ENCODE measurements at regions not wholly inside any gene's neighbourhood (a gene's known extent, or its start where the extent isn't known, plus 50 kb on each side); places are given as distances from the start of the nearest gene placed in this dataset.

- H2AFZ ChIP-seq (ENCODE audit: low read length) = no peak overlapping the region
- peaks cover 5% of the 10 kb centered on the region for H3K4me1 ChIP-seq (ENCODE audit: insufficient read depth, low read length, poor library complexity, severe bottlenecking)
- TF ChIP-seq EZH2phosphoT487 (IDR thresholded peaks at IDR 0.05; ENCODE audit: borderline replicate concordance) (no peak), CTCF (conservative IDR thresholded peaks at IDR 0.05; ENCODE audit: low read length) (no peak)
- no peak overlapping the region for H3K4me3 ChIP-seq (ENCODE audit: low read length, poor library complexity, severe bottlenecking)
- no peaks in the 10 kb centered on the region for H3K9me3 ChIP-seq (ENCODE audit: insufficient read depth, low read depth, low read length)
- H3K27me3 ChIP-seq (ENCODE audit: insufficient read depth, low read length, poor library complexity, severe bottlenecking) = no peaks in the 10 kb centered on the region
- no peaks in the 10 kb centered on the region for H3K9me2 ChIP-seq (replicated peaks; ENCODE audit: low read depth, low read length)
- no peak overlapping the region for H3K9ac ChIP-seq (ENCODE audit: low read depth, low read length, poor library complexity, severe bottlenecking)
- H4K20me1 ChIP-seq (ENCODE audit: insufficient read depth, low read length, poor library complexity, severe bottlenecking) = no peaks in the 10 kb centered on the region
- no peaks in the 10 kb centered on the region for H3F3A ChIP-seq (ENCODE audit: low read depth)
- no peaks in the 10 kb centered on the region for H3K36me3 ChIP-seq (ENCODE audit: insufficient read depth, low read length)
- H3K79me2 ChIP-seq (ENCODE audit: insufficient read depth, low read length) = no peaks in the 10 kb centered on the region
- no peak overlapping the region for H3K4me2 ChIP-seq (ENCODE audit: low read depth, low read length, poor library complexity, severe bottlenecking)
Measured at GRCh38 chr10:43857931-43858315, 209.2 kb upstream of the ZNF32 start.

GRCh38 chr10:43857206-43857930 lies 208.7 kb upstream of the ZNF32 start:
- Histone ChIP-seq H3K9me3 (ENCODE audit: insufficient read depth, low read depth, low read length) (no peaks in the 10 kb centered on the region), H3K9me2 (replicated peaks; ENCODE audit: low read depth, low read length) (no peaks in the 10 kb centered on the region), H3F3A (ENCODE audit: low read depth) (no peaks in the 10 kb centered on the region), H2AFZ (ENCODE audit: low read length) (no peak overlapping the region), H3K4me2 (ENCODE audit: low read depth, low read length, poor library complexity, severe bottlenecking) (no peak overlapping the region), H3K79me2 (ENCODE audit: insufficient read depth, low read length) (no peaks in the 10 kb centered on the region), H4K20me1 (ENCODE audit: insufficient read depth, low read length, poor library complexity, severe bottlenecking) (no peaks in the 10 kb centered on the region), H3K4me3 (ENCODE audit: low read length, poor library complexity, severe bottlenecking) (no peak overlapping the region), H3K9ac (ENCODE audit: low read depth, low read length, poor library complexity, severe bottlenecking) (no peak overlapping the region), H3K4me1 (ENCODE audit: insufficient read depth, low read length, poor library complexity, severe bottlenecking) (peaks cover 5% of the 10 kb centered on the region), H3K27me3 (ENCODE audit: insufficient read depth, low read length, poor library complexity, severe bottlenecking) (no peaks in the 10 kb centered on the region), H3K36me3 (ENCODE audit: insufficient read depth, low read length) (no peaks in the 10 kb centered on the region)
- TF ChIP-seq CTCF (conservative IDR thresholded peaks at IDR 0.05; ENCODE audit: low read length) (no peak), EZH2phosphoT487 (IDR thresholded peaks at IDR 0.05; ENCODE audit: borderline replicate concordance) (no peak)

GRCh38 chr10:43856299-43856698 lies 207.6 kb upstream of the ZNF32 start:
- Histone ChIP-seq H3K9ac (ENCODE audit: low read depth, low read length, poor library complexity, severe bottlenecking) (no peak overlapping the region), H3K79me2 (ENCODE audit: insufficient read depth, low read length) (no peaks in the 10 kb centered on the region), H3K36me3 (ENCODE audit: insufficient read depth, low read length) (no peaks in the 10 kb centered on the region), H2AFZ (ENCODE audit: low read length) (no peak overlapping the region), H3K27me3 (ENCODE audit: insufficient read depth, low read length, poor library complexity, severe bottlenecking) (no peaks in the 10 kb centered on the region), H3K4me1 (ENCODE audit: insufficient read depth, low read length, poor library complexity, severe bottlenecking) (no peaks in the 10 kb centered on the region), H3K4me3 (ENCODE audit: low read length, poor library complexity, severe bottlenecking) (no peak overlapping the region), H3K9me3 (ENCODE audit: insufficient read depth, low read depth, low read length) (no peaks in the 10 kb centered on the region), H4K20me1 (ENCODE audit: insufficient read depth, low read length, poor library complexity, severe bottlenecking) (no peaks in the 10 kb centered on the region), H3F3A (ENCODE audit: low read depth) (no peaks in the 10 kb centered on the region), H3K4me2 (ENCODE audit: low read depth, low read length, poor library complexity, severe bottlenecking) (no peak overlapping the region), H3K9me2 (replicated peaks; ENCODE audit: low read depth, low read length) (no peaks in the 10 kb centered on the region)
- no peak for TF ChIP-seq CTCF (conservative IDR thresholded peaks at IDR 0.05; ENCODE audit: low read length)
- no peak for TF ChIP-seq EZH2phosphoT487 (IDR thresholded peaks at IDR 0.05; ENCODE audit: borderline replicate concordance)
